HEK293 (cell line): ENCODE measurements at regions not wholly inside any gene's neighbourhood (a gene's known extent, or its start where the extent isn't known, plus 50 kb on each side); places are given as distances from the start of the nearest gene placed in this dataset.

Source experiments
- GLI4 ChIP-seq: fragments of 450-650 bp; formaldehyde crosslinking; IDR thresholded peaks from 2 replicates; pipeline ENCODE4 v1.5.1; 2016; ENCODE audit warnings: missing biosample characterization, missing genetic modification characterization
- KLF1 ChIP-seq: fragments of 450-650 bp; formaldehyde crosslinking; IDR thresholded peaks from 2 replicates; pipeline ENCODE4 v1.5.1; 2016; ENCODE audit warnings: missing biosample characterization, missing genetic modification characterization
- KLF10 ChIP-seq: fragments of 450-650 bp; IDR thresholded peaks from 2 replicates; pipeline ENCODE4 v1.5.1; 2018; ENCODE audit warnings: missing biosample characterization, mild to moderate bottlenecking, missing genetic modification characterization
- KLF7 ChIP-seq: fragments of 450-650 bp; formaldehyde crosslinking; IDR thresholded peaks from 2 replicates; pipeline ENCODE4 v1.5.1; 2016; ENCODE audit warnings: missing biosample characterization, missing genetic modification characterization, borderline replicate concordance
- PRDM1 ChIP-seq: fragments of 450-650 bp; formaldehyde crosslinking; IDR thresholded peaks from 2 replicates; pipeline ENCODE4; 2016; ENCODE audit warnings: missing biosample characterization, missing genetic modification characterization
- REPIN1 ChIP-seq: fragments of 450-650 bp; formaldehyde crosslinking; IDR thresholded peaks from 2 replicates; pipeline ENCODE4 v1.5.1; 2017; ENCODE audit warnings: missing biosample characterization, missing genetic modification characterization, low read depth
- ZFP37 ChIP-seq: fragments of 450-650 bp; formaldehyde crosslinking; IDR thresholded peaks from 2 replicates; pipeline ENCODE4 v1.5.1; 2016; ENCODE audit warnings: missing biosample characterization, missing genetic modification characterization
- ZNF157 ChIP-seq: fragments of 450-650 bp; formaldehyde crosslinking; IDR thresholded peaks from 2 replicates; pipeline ENCODE4 v1.5.1; 2016; ENCODE audit warnings: missing biosample characterization, missing genetic modification characterization
- ZNF2 ChIP-seq: fragments of 450-650 bp; formaldehyde crosslinking; IDR thresholded peaks from 2 replicates; pipeline ENCODE4 v1.5.1; 2016; ENCODE audit warnings: missing biosample characterization, missing genetic modification characterization
- ZNF302 ChIP-seq: fragments of 450-650 bp; formaldehyde crosslinking; IDR thresholded peaks from 2 replicates; pipeline ENCODE4 v1.5.1; 2016; ENCODE audit warnings: missing biosample characterization, missing genetic modification characterization, low read depth
- ZNF629 ChIP-seq: fragments of 450-650 bp; formaldehyde crosslinking; IDR thresholded peaks from 2 replicates; pipeline ENCODE4 v1.5.1; 2017; ENCODE audit warnings: missing biosample characterization, missing genetic modification characterization
- ZNF785 ChIP-seq: fragments of 450-650 bp; formaldehyde crosslinking; IDR thresholded peaks from 2 replicates; pipeline ENCODE4 v1.5.1; 2016; ENCODE audit warnings: missing biosample characterization, missing genetic modification characterization
- ZNF792 ChIP-seq: fragments of 450-650 bp; formaldehyde crosslinking; IDR thresholded peaks from 2 replicates; pipeline ENCODE4 v1.5.1; 2016; ENCODE audit warnings: missing biosample characterization, missing genetic modification characterization
- TF ChIP-seq, protein P1 (sequence below): fragments of 450-650 bp; formaldehyde crosslinking; IDR thresholded peaks from 2 replicates; pipeline ENCODE4 v1.5.1; 2016; ENCODE audit warnings: missing biosample characterization, missing genetic modification characterization
- TF ChIP-seq, protein P2 (sequence below): fragments of 450-650 bp; formaldehyde crosslinking; IDR thresholded peaks from 2 replicates; pipeline ENCODE4 v1.5.1; 2017; ENCODE audit warnings: missing biosample characterization, missing genetic modification characterization
- TF ChIP-seq, protein P3 (sequence below): fragments of 450-650 bp; formaldehyde crosslinking; IDR thresholded peaks from 2 replicates; pipeline ENCODE4 v1.5.1; 2017; ENCODE audit warnings: missing biosample characterization, missing genetic modification characterization
- TF ChIP-seq, protein P4 (sequence below): fragments of 450-650 bp; formaldehyde crosslinking; IDR thresholded peaks from 2 replicates; pipeline ENCODE4 v1.5.1; 2016; ENCODE audit warnings: missing biosample characterization, missing genetic modification characterization, low read depth
- TF ChIP-seq, protein P5 (sequence below): fragments of 450-650 bp; formaldehyde crosslinking; optimal IDR thresholded peaks from 2 replicates; pipeline ENCODE3; 2016; ENCODE audit warnings: missing biosample characterization, mild to moderate bottlenecking, missing genetic modification characterization
- TF ChIP-seq, protein P6 (sequence below): fragments of 450-650 bp; formaldehyde crosslinking; IDR thresholded peaks from 2 replicates; pipeline ENCODE4 v1.5.1; 2016; ENCODE audit warnings: missing biosample characterization, missing genetic modification characterization
- TF ChIP-seq, protein P7 (sequence below): fragments of 450-650 bp; formaldehyde crosslinking; IDR thresholded peaks from 2 replicates; pipeline ENCODE4 v1.5.1; 2016; ENCODE audit warnings: missing biosample characterization, missing genetic modification characterization
- TF ChIP-seq, protein P8 (sequence below): fragments of 450-650 bp; formaldehyde crosslinking; IDR thresholded peaks from 2 replicates; pipeline ENCODE4 v1.5.1; 2017; ENCODE audit warnings: missing biosample characterization, missing genetic modification characterization
- TF ChIP-seq, protein P9 (sequence below): fragments of 450-650 bp; formaldehyde crosslinking; IDR thresholded peaks from 2 replicates; pipeline ENCODE4 v1.5.1; 2016; ENCODE audit warnings: missing biosample characterization, missing genetic modification characterization

DNA sequence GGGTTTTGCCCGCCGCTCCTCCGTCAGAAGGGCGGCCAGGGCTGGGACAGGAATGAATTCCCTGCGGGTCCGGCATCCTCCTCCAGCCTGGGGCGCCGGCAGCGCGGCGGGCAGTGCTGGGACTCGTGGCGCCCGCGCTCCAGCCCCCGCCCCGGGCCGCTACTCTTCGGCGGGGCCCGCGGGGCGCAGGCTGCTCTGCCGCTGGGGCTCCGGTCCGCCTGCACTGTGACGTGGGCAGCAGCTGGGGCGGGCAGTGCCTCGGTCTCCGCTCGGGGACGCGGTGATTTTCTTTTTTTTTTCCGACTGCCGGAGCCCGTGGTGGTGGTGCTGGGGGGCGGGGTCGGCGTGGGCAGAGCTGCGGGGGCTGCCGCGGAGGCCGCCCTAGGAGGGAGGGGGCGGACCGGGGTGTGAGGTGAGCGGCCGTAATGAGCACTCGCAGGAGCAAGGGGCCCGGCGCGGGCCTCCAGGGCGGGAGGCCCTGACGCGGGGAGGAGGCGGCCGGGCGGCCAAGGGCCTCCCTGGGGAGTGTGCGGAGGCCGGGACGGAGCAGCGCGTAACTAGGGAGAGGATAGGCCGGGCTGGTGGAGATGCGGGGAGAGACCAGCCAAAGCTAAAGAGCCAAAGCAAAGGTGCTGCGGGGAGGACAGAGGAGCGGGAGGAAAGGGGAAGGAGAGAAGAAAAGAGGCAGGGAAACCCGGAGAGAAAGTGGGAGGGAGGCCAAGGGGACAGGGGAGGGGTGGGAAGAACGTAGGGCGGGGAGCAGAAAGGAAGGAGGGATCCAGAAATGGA is 73.3 kb upstream of the ZBED5 start (continued):
- TF ChIP-seq, protein P1, sequence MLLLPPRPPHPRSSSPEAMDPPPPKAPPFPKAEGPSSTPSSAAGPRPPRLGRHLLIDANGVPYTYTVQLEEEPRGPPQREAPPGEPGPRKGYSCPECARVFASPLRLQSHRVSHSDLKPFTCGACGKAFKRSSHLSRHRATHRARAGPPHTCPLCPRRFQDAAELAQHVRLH (tag by site-specific recombination) = peak; percentile 45; the same call in 1 of the 2 replicates
- TF ChIP-seq, protein P2, sequence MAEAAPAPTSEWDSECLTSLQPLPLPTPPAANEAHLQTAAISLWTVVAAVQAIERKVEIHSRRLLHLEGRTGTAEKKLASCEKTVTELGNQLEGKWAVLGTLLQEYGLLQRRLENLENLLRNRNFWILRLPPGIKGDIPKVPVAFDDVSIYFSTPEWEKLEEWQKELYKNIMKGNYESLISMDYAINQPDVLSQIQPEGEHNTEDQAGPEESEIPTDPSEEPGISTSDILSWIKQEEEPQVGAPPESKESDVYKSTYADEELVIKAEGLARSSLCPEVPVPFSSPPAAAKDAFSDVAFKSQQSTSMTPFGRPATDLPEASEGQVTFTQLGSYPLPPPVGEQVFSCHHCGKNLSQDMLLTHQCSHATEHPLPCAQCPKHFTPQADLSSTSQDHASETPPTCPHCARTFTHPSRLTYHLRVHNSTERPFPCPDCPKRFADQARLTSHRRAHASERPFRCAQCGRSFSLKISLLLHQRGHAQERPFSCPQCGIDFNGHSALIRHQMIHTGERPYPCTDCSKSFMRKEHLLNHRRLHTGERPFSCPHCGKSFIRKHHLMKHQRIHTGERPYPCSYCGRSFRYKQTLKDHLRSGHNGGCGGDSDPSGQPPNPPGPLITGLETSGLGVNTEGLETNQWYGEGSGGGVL (tag by site-specific recombination) = peak; percentile 86
- peak; percentile 45; the same call in 1 of the 2 replicates for TF ChIP-seq ZFP37
- TF ChIP-seq, protein P3, sequence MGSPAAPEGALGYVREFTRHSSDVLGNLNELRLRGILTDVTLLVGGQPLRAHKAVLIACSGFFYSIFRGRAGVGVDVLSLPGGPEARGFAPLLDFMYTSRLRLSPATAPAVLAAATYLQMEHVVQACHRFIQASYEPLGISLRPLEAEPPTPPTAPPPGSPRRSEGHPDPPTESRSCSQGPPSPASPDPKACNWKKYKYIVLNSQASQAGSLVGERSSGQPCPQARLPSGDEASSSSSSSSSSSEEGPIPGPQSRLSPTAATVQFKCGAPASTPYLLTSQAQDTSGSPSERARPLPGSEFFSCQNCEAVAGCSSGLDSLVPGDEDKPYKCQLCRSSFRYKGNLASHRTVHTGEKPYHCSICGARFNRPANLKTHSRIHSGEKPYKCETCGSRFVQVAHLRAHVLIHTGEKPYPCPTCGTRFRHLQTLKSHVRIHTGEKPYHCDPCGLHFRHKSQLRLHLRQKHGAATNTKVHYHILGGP (tag by site-specific recombination) = no peak
- no peak for TF ChIP-seq ZNF302 (tag by site-specific recombination)
- peak; percentile 44; the same call in 1 of the 2 replicates for TF ChIP-seq KLF7 (tag by site-specific recombination)
- TF ChIP-seq PRDM1 (tag by site-specific recombination) = peak; percentile 91
- TF ChIP-seq ZNF629 (tag by site-specific recombination) = peak; percentile 62; the same call in 1 of the 2 replicates
- TF ChIP-seq REPIN1 = 0 out of 2 replicates have a peak, but pooled peaks have one; percentile 32
- TF ChIP-seq KLF1 (tag by site-specific recombination) = peak; percentile 80
- 0 out of 2 replicates have a peak, but pooled peaks have one; percentile 39 for TF ChIP-seq KLF10 (tag by site-specific recombination)
- TF ChIP-seq ZNF785 (tag by site-specific recombination) = no peak
- TF ChIP-seq, protein P4, sequence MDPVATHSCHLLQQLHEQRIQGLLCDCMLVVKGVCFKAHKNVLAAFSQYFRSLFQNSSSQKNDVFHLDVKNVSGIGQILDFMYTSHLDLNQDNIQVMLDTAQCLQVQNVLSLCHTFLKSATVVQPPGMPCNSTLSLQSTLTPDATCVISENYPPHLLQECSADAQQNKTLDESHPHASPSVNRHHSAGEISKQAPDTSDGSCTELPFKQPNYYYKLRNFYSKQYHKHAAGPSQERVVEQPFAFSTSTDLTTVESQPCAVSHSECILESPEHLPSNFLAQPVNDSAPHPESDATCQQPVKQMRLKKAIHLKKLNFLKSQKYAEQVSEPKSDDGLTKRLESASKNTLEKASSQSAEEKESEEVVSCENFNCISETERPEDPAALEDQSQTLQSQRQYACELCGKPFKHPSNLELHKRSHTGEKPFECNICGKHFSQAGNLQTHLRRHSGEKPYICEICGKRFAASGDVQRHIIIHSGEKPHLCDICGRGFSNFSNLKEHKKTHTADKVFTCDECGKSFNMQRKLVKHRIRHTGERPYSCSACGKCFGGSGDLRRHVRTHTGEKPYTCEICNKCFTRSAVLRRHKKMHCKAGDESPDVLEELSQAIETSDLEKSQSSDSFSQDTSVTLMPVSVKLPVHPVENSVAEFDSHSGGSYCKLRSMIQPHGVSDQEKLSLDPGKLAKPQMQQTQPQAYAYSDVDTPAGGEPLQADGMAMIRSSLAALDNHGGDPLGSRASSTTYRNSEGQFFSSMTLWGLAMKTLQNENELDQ (tag by site-specific recombination) = no peak
- TF ChIP-seq ZNF157 (tag by site-specific recombination) = no peak
- 0 out of 2 replicates have a peak, but pooled peaks have one; percentile 73 for TF ChIP-seq GLI4
- TF ChIP-seq ZNF792 (tag by site-specific recombination) = no peak
- TF ChIP-seq, protein P5, sequence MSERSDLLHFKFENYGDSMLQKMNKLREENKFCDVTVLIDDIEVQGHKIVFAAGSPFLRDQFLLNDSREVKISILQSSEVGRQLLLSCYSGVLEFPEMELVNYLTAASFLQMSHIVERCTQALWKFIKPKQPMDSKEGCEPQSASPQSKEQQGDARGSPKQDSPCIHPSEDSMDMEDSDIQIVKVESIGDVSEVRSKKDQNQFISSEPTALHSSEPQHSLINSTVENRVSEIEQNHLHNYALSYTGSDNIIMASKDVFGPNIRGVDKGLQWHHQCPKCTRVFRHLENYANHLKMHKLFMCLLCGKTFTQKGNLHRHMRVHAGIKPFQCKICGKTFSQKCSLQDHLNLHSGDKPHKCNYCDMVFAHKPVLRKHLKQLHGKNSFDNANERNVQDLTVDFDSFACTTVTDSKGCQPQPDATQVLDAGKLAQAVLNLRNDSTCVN (tag by site-specific recombination) = peak; percentile 76
- TF ChIP-seq, protein P6, sequence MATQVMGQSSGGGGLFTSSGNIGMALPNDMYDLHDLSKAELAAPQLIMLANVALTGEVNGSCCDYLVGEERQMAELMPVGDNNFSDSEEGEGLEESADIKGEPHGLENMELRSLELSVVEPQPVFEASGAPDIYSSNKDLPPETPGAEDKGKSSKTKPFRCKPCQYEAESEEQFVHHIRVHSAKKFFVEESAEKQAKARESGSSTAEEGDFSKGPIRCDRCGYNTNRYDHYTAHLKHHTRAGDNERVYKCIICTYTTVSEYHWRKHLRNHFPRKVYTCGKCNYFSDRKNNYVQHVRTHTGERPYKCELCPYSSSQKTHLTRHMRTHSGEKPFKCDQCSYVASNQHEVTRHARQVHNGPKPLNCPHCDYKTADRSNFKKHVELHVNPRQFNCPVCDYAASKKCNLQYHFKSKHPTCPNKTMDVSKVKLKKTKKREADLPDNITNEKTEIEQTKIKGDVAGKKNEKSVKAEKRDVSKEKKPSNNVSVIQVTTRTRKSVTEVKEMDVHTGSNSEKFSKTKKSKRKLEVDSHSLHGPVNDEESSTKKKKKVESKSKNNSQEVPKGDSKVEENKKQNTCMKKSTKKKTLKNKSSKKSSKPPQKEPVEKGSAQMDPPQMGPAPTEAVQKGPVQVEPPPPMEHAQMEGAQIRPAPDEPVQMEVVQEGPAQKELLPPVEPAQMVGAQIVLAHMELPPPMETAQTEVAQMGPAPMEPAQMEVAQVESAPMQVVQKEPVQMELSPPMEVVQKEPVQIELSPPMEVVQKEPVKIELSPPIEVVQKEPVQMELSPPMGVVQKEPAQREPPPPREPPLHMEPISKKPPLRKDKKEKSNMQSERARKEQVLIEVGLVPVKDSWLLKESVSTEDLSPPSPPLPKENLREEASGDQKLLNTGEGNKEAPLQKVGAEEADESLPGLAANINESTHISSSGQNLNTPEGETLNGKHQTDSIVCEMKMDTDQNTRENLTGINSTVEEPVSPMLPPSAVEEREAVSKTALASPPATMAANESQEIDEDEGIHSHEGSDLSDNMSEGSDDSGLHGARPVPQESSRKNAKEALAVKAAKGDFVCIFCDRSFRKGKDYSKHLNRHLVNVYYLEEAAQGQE (tag by site-specific recombination) = no peak
- TF ChIP-seq, protein P7, sequence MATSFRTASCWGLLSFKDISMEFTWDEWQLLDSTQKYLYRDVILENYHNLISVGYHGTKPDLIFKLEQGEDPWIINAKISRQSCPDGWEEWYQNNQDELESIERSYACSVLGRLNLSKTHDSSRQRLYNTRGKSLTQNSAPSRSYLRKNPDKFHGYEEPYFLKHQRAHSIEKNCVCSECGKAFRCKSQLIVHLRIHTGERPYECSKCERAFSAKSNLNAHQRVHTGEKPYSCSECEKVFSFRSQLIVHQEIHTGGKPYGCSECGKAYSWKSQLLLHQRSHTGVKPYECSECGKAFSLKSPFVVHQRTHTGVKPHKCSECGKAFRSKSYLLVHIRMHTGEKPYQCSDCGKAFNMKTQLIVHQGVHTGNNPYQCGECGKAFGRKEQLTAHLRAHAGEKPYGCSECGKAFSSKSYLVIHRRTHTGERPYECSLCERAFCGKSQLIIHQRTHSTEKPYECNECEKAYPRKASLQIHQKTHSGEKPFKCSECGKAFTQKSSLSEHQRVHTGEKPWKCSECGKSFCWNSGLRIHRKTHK (tag by site-specific recombination) = no peak
- TF ChIP-seq, protein P8, sequence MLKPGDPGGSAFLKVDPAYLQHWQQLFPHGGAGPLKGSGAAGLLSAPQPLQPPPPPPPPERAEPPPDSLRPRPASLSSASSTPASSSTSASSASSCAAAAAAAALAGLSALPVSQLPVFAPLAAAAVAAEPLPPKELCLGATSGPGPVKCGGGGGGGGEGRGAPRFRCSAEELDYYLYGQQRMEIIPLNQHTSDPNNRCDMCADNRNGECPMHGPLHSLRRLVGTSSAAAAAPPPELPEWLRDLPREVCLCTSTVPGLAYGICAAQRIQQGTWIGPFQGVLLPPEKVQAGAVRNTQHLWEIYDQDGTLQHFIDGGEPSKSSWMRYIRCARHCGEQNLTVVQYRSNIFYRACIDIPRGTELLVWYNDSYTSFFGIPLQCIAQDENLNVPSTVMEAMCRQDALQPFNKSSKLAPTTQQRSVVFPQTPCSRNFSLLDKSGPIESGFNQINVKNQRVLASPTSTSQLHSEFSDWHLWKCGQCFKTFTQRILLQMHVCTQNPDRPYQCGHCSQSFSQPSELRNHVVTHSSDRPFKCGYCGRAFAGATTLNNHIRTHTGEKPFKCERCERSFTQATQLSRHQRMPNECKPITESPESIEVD (tag by site-specific recombination) = no peak
- TF ChIP-seq, protein P9, sequence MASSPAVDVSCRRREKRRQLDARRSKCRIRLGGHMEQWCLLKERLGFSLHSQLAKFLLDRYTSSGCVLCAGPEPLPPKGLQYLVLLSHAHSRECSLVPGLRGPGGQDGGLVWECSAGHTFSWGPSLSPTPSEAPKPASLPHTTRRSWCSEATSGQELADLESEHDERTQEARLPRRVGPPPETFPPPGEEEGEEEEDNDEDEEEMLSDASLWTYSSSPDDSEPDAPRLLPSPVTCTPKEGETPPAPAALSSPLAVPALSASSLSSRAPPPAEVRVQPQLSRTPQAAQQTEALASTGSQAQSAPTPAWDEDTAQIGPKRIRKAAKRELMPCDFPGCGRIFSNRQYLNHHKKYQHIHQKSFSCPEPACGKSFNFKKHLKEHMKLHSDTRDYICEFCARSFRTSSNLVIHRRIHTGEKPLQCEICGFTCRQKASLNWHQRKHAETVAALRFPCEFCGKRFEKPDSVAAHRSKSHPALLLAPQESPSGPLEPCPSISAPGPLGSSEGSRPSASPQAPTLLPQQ (tag by site-specific recombination) = peak; percentile 73
- TF ChIP-seq ZNF2 = 0 out of 2 replicates have a peak, but pooled peaks have one; percentile 47
